Kidney epithelial cell (primary cell): ENCODE measurements at regions not wholly inside any gene's neighbourhood (a gene's known extent, or its start where the extent isn't known, plus 50 kb on each side); places are given as distances from the start of the nearest gene placed in this dataset.

Source experiments
- DNase-seq: peaks from one replicate; pipeline ENCODE4 v3.0.0-alpha.2; 2010; ENCODE audit warnings: low read depth
- H3K27me3 ChIP-seq: 2 replicates; pipeline ENCODE4 v1.6.0; 2011; ENCODE audit warnings: low read length; ENCODE audit not compliant: control insufficient read depth, insufficient read depth
- H3K36me3 ChIP-seq: 2 replicates; pipeline ENCODE4 v1.5.1; 2011; ENCODE audit warnings: low read length; ENCODE audit not compliant: control insufficient read depth, insufficient read depth
- H3K4me3 ChIP-seq: 2 replicates; pipeline ENCODE4 v1.5.1; 2011; ENCODE audit warnings: low read depth, mild to moderate bottlenecking, control low read depth, low read length
- TF ChIP-seq, protein P1 (sequence below): IDR thresholded peaks from 2 replicates; pipeline ENCODE4 v1.5.1; 2011; ENCODE audit warnings: mild to moderate bottlenecking, moderate library complexity, low read length, control low read depth, inconsistent platforms; ENCODE audit not compliant: insufficient read depth, poor library complexity, severe bottlenecking

- Histone ChIP-seq H3K4me3 (no peak overlapping the region), H3K27me3 (peaks cover 3% of the 10 kb centered on the region), H3K36me3 (no peaks in the 10 kb centered on the region)
- DNase-seq = no peak
- TF ChIP-seq, protein P1, sequence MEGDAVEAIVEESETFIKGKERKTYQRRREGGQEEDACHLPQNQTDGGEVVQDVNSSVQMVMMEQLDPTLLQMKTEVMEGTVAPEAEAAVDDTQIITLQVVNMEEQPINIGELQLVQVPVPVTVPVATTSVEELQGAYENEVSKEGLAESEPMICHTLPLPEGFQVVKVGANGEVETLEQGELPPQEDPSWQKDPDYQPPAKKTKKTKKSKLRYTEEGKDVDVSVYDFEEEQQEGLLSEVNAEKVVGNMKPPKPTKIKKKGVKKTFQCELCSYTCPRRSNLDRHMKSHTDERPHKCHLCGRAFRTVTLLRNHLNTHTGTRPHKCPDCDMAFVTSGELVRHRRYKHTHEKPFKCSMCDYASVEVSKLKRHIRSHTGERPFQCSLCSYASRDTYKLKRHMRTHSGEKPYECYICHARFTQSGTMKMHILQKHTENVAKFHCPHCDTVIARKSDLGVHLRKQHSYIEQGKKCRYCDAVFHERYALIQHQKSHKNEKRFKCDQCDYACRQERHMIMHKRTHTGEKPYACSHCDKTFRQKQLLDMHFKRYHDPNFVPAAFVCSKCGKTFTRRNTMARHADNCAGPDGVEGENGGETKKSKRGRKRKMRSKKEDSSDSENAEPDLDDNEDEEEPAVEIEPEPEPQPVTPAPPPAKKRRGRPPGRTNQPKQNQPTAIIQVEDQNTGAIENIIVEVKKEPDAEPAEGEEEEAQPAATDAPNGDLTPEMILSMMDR = no peak
Observed at GRCh38 chr11:116086426-116086825, 582.2 kb upstream of the CADM1 start.

DNA sequence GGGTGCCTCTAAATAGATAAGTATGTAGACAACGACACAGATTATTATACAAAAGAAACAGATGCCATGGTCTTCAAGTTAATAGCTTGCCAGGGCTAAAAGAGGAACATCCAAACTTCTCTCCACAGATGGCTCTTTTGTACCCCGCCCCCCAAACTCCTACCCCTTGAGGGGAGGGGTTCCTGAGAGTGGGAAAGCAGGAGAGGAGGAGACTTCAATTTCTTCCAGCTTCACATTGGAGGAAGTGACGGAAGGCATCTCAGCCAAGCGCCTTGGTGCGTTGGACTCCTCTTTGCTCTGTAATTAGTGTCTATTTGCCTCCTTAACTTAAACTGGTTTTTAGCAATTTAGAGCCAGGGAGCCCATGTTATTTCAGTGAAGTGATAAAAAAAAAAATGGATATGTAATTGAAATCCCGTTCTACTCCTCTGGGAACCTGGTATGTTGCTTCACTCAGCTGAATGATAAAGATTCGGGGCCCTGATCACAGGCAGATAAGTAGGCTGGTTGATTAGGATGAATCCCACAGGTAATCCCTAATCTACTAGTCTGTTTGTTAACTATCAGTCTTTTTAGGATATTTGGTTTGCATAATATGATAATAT lies 580.9 kb upstream of the CADM1 start:
- TF ChIP-seq, protein P1 = no peak
- no peak overlapping the region for H3K4me3 ChIP-seq
- H3K36me3 ChIP-seq = no peaks in the 10 kb centered on the region
- H3K27me3 ChIP-seq = peaks cover 3% of the 10 kb centered on the region
- DNase-seq = no peak

GRCh38 chr11:116084511-116084910 lies 580.3 kb upstream of the CADM1 start:
- TF ChIP-seq, protein P1 = no peak
- no peak for DNase-seq
- H3K27me3 ChIP-seq = peaks cover 3% of the 10 kb centered on the region
- no peak overlapping the region for H3K4me3 ChIP-seq
- H3K36me3 ChIP-seq = no peaks in the 10 kb centered on the region

- TF ChIP-seq, protein P1 = no peak
- Histone ChIP-seq H3K4me3 (no peak overlapping the region), H3K27me3 (no peaks in the 10 kb centered on the region), H3K36me3 (no peaks in the 10 kb centered on the region)
- no peak for DNase-seq
Observed at GRCh38 chr11:116082256-116082655, 578.0 kb upstream of the CADM1 start.

- no peak overlapping the region for H3K4me3 ChIP-seq
- DNase-seq = no peak
- no peaks in the 10 kb centered on the region for H3K36me3 ChIP-seq
- peaks cover 1% of the 10 kb centered on the region for H3K27me3 ChIP-seq
- TF ChIP-seq, protein P1 = no peak
Observed at GRCh38 chr11:116079580-116079979, 575.4 kb upstream of the CADM1 start.

DNA sequence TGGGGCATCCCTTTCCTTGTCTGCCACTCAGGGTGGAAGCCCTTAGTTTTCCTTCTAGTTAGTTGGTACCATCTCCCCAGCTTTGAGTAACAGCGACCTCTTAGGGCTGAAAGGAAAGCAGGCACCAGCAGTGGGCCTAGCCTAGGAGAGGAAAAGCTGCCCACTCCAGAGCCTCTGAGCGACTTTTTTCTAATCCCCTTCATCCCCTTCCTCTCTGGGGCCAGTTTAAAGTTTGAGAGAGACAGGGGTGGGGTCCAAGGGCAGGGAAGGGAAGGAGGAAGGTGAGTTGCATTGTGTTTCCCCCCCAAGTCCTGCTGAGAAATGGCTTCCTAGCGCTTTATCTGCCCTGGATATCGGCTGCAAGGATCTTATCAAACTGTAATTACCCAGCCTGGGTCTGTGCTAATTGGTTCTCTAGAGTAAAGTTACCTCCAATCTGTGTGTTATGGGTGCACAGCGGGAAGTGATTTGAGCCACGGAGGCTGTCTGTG lies 573.9 kb upstream of the CADM1 start:
- TF ChIP-seq, protein P1 = peak; percentile 64
- DNase-seq = no peak
- no peak overlapping the region for H3K4me3 ChIP-seq
- H3K27me3 ChIP-seq = peaks cover 7% of the 10 kb centered on the region
- no peaks in the 10 kb centered on the region for H3K36me3 ChIP-seq
